ENCODE measurements at regions not wholly inside any gene's neighbourhood (a gene's known extent, or its start where the extent isn't known, plus 50 kb on each side); places are given as distances from the start of the nearest gene placed in this dataset.

DNA sequence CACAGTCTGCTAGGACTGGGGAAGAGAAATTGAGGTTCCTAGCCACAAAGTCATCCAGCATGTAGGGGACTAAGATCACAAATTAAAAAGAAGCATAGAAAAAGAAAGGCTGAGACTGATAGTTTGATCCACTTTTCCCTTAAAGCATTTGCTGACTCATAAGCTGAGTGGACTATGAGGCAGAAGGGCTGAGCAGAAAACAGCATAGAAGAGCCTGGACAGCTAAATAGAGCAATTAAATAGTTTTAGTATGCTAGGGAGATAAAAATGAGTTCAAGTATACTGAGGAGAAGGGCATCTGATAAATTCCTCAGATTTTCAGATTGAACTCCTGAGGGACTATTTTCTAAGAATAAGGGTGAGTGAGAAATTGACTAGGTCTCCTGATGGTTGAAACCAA lies 155.9 kb upstream of the EGR2 start:
- TF ChIP-seq, protein P1, sequence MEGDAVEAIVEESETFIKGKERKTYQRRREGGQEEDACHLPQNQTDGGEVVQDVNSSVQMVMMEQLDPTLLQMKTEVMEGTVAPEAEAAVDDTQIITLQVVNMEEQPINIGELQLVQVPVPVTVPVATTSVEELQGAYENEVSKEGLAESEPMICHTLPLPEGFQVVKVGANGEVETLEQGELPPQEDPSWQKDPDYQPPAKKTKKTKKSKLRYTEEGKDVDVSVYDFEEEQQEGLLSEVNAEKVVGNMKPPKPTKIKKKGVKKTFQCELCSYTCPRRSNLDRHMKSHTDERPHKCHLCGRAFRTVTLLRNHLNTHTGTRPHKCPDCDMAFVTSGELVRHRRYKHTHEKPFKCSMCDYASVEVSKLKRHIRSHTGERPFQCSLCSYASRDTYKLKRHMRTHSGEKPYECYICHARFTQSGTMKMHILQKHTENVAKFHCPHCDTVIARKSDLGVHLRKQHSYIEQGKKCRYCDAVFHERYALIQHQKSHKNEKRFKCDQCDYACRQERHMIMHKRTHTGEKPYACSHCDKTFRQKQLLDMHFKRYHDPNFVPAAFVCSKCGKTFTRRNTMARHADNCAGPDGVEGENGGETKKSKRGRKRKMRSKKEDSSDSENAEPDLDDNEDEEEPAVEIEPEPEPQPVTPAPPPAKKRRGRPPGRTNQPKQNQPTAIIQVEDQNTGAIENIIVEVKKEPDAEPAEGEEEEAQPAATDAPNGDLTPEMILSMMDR (conservative IDR thresholded peaks at IDR 0.05; ENCODE audit: low read depth, low read length) = no peak
- TF ChIP-seq POLR2A (IDR thresholded peaks at IDR 0.05; ENCODE audit: low read depth, low read length) = no peak
- no peak for TF ChIP-seq MAFK (IDR thresholded peaks at IDR 0.05; ENCODE audit: low read depth, low read length)
- no peak for TF ChIP-seq SMC3 (IDR thresholded peaks at IDR 0.05; ENCODE audit: low read depth, low read length)

All from IMR-90 (cell line).